NCI-H2107 treated with DMSO at 0.1 percent for 48 hours (cell line): ENCODE measurements at regions not wholly inside any gene's neighbourhood (a gene's known extent, or its start where the extent isn't known, plus 50 kb on each side); places are given as distances from the start of the nearest gene placed in this dataset.

Experiments
- DNase-seq: peaks from one replicate; lab custom pipeline; 2025; ENCODE audit not compliant: unreplicated experiment; lab: John Stamatoyannopoulos, UW

GRCh38 chr1:209341673-209342420 is 241.7 kb upstream of the CAMK1G start:
- DNase-seq: no peak

GRCh38 chr1:209342441-209343175 is 240.9 kb upstream of the CAMK1G start:
- no peak for DNase-seq

DNA sequence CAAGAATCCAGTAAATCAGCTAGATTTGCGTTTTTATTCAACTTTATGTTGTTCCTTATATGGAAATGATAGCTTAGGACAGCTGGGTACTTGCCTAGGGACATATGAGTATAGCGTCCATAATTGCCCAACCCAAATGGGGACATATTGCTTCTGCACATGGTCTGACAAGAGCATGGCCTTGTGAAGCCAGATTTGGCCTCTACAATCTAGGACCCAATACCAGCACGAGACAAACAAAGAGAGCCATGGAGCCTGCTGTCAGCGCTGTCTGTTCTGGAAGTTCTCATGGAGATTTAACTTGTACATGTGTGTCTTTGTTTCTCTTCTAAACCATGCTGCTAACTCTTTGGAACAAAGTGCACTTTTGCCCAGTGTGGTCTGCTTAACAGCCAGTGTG is 240.0 kb upstream of the CAMK1G start:
- DNase-seq: no peak

- no peak for DNase-seq
Measured at GRCh38 chr1:209344156-209344555, 239.4 kb upstream of the CAMK1G start.

DNA sequence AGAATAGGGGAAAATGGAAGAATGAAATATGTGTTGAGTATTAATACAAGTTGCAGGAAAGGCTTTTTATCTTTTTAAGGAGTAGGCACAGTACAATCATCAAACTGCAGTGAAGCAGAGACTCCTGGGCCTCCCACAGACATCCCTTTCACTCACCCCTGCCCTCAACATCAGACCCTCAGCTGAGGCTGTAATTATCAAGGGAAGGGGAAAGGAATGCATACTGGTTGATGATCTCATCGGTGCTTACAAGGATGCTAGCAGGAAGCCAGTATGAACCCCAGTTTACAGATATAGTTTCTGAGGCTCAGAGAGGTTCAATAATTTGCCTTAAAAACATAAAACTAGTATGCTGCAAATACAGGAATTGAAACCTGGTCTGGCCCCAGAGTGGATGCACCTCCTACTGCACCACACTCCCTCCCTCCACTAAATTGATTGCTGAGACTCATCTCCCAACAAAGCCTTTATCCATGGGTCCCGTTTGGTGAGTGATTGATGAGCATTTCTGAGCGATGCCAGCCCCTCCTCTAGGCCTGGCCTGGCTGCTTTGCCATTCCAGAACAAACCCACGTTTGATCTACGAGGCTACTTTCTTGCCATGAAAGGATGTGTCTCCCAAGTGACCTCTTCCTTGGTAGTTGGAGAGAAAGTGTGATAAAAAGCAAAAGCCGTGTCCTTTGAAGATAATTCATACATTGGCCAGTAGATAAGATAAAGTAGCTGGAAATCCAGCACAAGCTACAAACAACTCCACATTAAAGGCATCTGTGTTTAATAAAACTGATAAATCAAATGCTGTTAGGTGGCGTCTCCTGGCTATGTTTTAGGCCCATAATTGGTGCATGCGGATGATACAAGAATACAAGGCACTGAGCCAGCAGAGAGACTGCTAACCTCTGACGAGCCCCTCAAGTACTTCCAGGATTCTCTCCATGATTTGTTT is 233.9 kb upstream of the CAMK1G start:
- peak; percentile 47 for DNase-seq

GRCh38 chr1:209353053-209353452 is 230.5 kb upstream of the CAMK1G start:
- DNase-seq: peak; percentile 65

DNA sequence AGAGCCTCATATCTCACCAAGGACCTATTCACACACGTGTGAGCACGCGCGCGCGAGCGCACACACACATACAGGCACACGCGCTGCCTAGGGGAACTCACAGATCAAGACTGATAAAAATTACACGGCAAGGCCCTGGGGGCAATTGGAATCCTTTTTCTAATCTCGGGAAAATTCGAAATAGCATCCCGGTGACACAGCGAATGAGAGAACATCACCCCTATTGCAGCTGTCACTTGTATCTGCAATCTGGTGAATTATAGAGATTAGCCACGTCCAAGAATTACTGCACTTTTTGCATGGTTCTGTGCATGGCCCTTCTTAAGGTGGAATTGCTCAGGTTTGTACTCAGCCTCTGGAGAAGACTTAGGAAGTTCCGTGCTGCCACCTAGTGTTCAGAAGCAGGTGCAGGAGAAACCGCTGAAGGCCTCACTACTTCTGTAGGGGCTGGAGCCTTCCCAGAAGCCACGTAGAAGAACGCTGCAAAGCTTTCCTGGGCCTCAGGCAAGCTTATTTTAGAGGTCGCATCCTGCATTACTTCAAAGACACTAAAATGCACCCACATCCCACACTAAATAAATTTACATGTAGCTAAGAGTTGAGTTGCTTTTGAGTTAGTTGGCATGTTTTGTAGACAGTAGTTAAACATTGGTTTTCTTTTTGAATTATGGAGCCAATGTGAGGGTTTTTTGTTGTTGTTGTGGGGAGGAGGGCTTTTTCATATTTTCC is 229.2 kb upstream of the CAMK1G start:
- DNase-seq: peak; percentile 99

- DNase-seq: peak; percentile 33
Measured at GRCh38 chr1:209354840-209355165, 228.7 kb upstream of the CAMK1G start.

- DNase-seq: no peak
Measured at GRCh38 chr1:209355415-209355814, 228.1 kb upstream of the CAMK1G start.

DNA sequence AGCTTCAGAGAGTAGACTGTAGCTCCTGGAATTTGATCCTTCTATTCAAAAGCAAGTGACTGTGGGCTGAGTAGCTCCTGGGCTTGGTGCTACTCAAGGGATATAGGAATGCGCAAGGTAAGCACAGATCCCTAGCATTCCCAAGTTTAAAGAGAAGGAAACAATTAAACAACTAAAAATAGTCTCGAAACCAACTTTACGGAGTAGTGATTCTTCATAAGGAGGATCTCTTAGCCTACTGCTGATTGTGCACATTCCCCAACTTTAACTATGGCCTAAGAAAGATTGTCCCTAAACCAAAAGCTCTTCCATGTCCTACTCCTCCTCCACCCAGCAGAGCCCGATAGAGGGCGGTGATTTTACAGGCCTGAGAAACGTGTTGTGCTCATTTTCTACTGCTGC is 226.5 kb upstream of the CAMK1G start:
- peak; percentile 27 for DNase-seq

DNA sequence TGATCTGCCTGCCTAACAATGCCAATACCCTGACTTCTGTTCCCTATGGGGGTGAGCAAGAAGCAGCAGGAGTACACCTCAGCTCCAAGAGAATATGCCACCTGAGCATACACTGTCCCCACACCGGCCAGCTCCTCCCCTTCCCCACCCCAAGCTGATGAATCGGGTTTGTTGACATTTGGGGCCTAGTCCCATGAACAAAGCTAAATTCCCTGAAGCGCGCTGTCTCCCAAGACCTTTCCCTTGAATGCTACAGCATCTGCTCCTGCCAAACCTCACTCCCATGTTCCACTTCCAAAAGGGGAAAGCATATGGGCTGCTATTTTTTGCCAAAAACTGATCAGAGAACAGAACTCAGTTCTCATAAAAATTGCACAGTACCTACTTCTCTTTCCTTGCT is 220.4 kb upstream of the CAMK1G start:
- peak; percentile 49 for DNase-seq

DNA sequence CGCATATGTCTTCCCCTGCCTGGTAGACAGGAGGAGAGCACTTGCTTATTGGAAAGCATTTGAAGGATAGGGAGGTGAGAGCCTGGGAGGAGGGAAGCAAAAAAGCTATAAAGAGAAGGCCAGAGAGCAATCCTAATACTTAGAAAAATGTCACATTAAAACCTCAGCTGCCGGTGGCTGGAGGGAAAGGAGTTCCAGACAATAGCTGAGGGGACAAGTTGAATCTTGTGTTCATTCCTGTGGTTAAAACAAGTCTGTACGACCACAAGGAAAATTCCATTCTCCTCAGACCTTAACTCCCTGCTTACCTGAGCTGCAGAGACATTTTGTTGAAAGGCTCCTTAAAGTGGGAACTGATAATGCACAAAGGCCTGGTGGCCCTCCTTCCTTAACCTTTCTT is 218.8 kb upstream of the CAMK1G start:
- peak; percentile 27 for DNase-seq

GRCh38 chr1:209367061-209367772 is 216.3 kb upstream of the CAMK1G start:
- DNase-seq: no peak

DNA sequence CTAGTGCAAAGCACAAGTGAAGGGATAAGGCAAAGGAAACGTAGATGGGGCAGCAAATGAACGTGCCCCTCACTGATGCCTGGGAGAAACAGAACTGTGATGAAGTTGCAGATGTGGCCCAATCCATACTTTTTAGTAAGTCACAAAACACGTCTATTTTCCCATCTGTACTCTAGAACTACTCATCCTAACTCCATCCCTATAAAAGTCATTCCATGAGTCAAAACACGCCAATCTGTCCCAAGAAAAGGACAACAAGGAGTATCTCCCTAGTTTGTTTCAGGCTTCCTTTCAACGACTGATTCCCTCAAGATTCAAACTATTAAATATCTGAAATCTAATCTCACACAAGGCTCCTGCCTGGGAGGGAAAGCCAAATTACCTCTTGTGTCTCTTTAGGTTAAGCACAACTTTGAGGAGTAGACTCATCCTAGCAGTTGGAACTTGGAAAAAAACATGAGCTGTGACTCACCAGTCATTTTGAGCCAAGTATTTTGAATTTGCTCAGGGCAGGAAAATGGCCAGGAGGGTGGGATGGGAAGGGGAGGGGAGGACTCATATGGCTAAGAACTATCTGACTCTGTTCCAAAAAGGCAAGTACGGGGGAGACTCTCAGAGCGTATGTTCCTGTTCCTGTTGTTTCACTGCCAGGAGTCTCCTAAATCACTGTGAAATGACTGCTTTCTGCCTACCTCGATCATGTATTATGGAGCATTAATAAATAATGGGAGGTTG is 214.5 kb upstream of the CAMK1G start:
- DNase-seq: no peak

GRCh38 chr1:209370241-209370995 is 213.1 kb upstream of the CAMK1G start:
- DNase-seq: no peak

DNA sequence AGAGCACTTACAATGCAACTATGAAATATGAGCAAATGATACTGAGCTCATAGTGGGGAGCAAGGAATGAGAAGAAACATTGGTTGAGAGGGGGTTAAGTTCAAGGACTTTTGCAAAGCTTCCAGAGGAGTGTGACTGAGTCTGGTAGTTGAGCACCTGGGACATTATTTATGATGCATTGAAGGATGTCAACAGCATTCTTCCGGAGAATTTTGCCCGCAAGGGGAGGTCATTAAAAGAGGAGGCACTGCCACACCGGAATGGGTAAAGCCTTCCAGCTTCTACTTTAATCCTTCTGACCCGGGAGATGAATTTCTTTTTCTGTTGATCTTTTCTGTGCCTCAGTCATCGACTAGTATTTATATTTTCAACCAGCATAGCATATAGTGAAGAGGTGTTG is 208.4 kb upstream of the CAMK1G start:
- no peak for DNase-seq

DNA sequence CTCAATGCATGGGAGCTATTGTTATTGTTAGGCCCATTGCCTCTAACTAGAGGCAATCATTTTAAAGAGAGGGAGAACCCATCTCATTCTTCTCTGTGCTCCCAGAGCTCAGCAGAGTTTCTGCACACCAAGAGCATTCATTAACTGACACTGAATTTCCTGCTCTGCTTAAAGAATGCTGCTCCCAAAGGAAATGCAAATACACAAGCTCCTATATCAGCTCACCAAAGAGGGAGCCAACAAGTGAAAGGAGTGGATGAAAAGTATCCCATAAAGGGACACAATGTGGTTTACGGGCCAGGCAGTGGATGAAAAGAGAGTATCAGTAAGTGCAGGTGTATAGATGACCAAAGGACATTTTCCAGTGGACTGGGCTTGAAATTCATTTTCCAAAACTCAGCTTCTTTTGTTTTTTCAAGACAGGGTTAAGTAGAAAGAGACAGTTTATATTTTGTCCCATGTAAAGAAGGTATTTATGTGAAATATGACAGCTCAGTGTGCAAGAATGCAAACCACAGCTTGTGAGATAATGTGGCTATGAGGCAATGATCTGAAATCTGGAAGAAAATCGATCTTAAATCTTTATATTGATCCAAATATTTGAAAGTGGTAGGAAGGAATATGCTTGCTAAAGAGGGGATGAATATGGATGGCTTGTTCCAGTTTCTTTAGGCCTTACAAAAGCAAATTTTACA is 207.7 kb upstream of the CAMK1G start:
- DNase-seq: peak; percentile 37

DNA sequence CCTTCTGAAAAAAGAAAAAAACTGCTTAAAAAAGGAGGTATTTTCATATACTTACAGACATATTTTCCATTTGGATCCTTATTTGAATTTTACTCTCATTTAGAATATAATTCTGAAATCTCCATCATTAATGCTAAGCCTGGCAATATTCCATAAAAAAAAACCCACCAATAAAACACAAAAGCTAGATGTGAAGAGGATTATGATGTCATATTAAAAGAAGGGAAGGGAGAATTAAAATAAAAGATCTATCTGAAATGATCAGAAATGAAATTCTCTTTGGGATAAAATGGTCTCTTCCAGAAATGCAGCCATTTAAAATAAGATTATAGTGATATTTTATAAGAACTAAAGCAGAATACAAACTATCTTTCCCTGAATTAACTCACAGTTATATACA is 206.7 kb upstream of the CAMK1G start:
- no peak for DNase-seq
